GM19351 (cell line): ENCODE measurements at regions not wholly inside any gene's neighbourhood (a gene's known extent, or its start where the extent isn't known, plus 50 kb on each side); places are given as distances from the start of the nearest gene placed in this dataset.
"Not testable (repeated sequence)": the region's sequence is repeated elsewhere in the genome, so short reads cannot be mapped to it uniquely, and the experiment has no call there.

Experiments used
- ATAC-seq: cut with Tn5 transposase; IDR thresholded peaks from one replicate; pipeline ENCODE4 v1.9.1; 2021; ENCODE audit warnings: mild to moderate bottlenecking, moderate library complexity; ENCODE audit not compliant: unreplicated experiment

DNA sequence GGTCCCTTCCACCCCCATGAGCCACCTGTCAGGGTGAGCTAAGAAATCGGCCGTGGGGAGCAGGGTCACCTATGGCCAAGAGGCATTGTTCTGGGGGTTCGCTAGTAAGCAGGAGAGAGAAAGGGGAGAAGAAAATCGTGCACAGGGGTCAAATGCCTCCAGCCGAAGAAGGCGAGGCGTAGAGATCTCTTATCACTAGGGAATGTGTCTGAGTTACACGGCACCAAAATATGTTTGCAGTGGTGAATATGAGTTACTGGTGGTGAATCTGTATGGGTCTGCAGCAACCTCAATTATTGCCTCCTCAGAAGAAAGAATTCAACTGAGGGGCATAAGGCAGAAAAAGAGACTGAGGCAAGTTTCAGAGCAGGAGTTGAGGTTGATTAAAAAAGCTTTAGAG is 54.2 kb upstream of the RABGAP1L start:
- no peak for ATAC-seq

DNA sequence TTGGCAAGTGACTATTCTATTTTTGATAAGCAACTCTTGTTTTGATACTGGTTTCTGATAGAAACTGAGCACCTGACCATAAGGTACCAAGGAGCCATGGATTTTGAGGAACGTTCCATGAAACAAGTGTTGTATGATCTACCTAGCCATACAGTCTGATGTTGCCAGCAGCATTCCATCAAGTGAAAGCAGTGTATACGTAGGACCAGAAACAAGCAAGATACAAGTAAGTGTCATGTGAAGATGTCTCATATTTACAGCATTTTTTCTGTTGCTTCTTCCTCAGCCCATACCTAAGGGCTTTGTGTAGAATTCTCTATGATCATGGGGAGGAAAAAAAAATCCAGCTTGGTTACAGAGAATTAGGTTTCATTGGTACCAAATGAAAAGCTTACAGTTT is 55.6 kb upstream of the RABGAP1L start:
- no peak for ATAC-seq

- ATAC-seq: not testable (repeated sequence)
Measured at GRCh38 chr1:174101976-174102375, 57.3 kb upstream of the RABGAP1L start.

- no peak for ATAC-seq
Measured at GRCh38 chr1:174097426-174097825, 61.9 kb upstream of the RABGAP1L start.

- ATAC-seq: peak; percentile 48
Measured at GRCh38 chr1:174093789-174094188, 65.5 kb upstream of the RABGAP1L start.

GRCh38 chr1:174090471-174090870 is 68.3 kb upstream of the RC3H1 start:
- ATAC-seq: no peak

GRCh38 chr1:174080819-174081218 is 58.7 kb upstream of the RC3H1 start:
- ATAC-seq: no peak

- no peak for ATAC-seq
Measured at GRCh38 chr1:174079796-174080195, 57.6 kb upstream of the RC3H1 start.

GRCh38 chr1:174078916-174079315 is 56.8 kb upstream of the RC3H1 start:
- ATAC-seq: not testable (repeated sequence)

- no peak for ATAC-seq
Measured at GRCh38 chr1:174077749-174078490, 55.8 kb upstream of the RC3H1 start.

DNA sequence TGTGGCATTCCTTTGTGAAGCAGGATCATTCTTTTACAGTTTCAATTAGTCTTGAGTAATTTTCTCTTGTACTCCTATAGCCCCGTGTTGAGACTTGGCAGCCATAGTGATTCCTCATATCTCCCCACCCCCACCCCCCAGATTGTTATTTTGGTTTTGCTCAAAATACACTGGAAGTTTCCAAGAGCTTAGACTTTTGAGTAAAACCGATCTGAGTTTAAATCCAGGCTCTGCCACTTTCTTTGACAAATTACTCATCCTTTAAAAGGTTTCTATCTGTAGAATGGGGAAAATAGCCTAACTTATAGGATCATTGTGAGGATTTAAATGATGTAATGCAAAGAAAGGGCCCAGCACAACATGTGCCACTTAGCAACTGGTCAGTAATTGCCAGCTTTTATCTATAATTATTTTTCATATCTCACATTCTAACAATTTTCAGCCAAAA is 53.1 kb upstream of the RC3H1 start:
- no peak for ATAC-seq

DNA sequence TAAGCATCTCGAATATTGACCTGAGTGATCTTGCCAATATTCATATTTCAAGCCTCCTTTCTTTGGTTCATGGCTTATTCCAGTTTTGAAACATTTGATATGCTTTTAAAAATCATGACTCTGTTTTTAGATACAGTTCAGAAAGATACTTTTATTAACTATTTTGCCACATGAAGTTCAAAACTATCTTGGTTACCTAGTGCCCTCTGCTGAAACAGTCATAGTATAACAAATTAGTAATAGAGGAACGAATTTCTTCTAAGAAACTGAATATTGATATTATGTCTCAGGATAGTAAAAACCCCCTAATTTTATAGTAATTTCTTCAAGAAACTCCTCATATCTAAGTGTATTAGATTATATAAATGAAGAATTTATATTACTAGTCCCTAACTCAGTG is 52.6 kb upstream of the RC3H1 start:
- ATAC-seq: no peak

DNA sequence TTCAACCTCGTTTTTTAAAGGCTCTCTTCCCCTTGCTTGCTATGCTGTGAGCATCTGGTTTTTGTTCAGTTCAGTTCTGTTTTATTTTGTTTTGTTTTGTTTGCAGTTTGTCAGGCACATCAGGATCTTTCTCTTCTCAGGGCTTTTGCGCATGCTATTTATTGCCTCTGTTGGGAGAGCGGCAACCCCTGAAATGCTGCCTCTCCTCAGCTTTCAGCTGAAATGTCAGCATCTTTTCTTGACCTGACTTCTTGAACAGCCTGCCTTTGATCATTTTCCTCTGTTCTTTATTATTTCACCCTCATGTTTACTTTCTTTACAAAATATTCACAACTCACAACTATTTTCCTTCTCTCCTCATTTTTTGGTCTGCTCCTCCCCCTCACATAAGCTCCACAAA is 50.4 kb upstream of the RC3H1 start:
- no peak for ATAC-seq
